ENCODE measurements at regions not wholly inside any gene's neighbourhood (a gene's known extent, or its start where the extent isn't known, plus 50 kb on each side); places are given as distances from the start of the nearest gene placed in this dataset.

DNA sequence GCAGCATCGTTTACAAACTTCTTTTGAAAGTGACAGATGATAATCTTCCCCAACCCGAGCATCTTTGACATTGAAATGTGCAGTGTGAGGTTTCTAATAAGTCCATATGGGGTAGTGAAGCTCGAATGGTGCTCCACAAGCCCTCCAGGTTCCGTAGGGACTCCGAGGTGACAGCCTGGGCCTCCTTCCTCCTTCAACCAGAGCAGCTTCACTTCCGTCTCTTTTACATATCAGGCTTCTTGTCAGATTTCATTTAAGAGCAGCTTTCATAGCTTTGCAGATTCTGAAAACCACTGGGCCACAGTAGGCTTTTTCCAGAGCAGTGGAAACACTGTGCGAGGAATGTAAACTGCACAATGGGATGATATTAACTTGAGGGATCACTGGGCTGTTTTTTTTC is 103.6 kb upstream of the CPM start:
- TF ChIP-seq POLR2AphosphoS5 (IDR thresholded peaks at IDR 0.05; ENCODE audit: borderline replicate concordance, low read depth, low read length) (no peak), EZH2 (IDR thresholded peaks at IDR 0.05) (no peak)
